ENCODE measurements at regions not wholly inside any gene's neighbourhood (a gene's known extent, or its start where the extent isn't known, plus 50 kb on each side); places are given as distances from the start of the nearest gene placed in this dataset.
"Not testable (repeated sequence)": the region's sequence is repeated elsewhere in the genome, so short reads cannot be mapped to it uniquely, and the experiment has no call there.

GRCh38 chr15:101963687-101964086 lies 151.7 kb downstream of the OR4F15 start:
- H3K4me3 ChIP-seq (ENCODE audit: low read depth, low read length); H3K9me3 ChIP-seq (ENCODE audit: severe bottlenecking); H3K27me3 ChIP-seq (ENCODE audit: insufficient read depth, low read depth, severe bottlenecking); DNase-seq; H3K27ac ChIP-seq; H3K36me3 ChIP-seq: not testable (repeated sequence)

DNA sequence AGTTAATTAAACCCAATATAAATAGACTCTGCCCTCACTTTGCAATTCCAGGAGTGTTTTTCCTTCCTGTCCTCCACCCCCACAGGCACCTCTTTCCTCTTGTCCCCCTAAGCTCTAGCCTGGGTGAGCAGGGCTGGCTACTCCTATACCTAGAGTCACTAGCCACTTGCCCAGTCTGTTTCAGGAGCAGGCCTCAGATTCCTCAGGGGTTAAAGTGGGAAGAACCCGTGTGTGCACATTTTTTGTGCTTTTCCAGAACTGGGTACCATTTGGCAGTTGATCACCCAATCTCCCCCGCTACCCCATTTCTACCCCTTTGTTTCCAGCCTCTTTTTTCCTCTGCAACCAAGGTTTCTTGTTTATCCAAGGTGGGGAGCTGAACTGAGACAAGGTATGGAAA lies 153.4 kb downstream of the OR4F15 start:
- not testable (repeated sequence) for H3K9me3 ChIP-seq (ENCODE audit: severe bottlenecking); DNase-seq; H3K4me3 ChIP-seq (ENCODE audit: low read depth, low read length); H3K27ac ChIP-seq; H3K27me3 ChIP-seq (ENCODE audit: insufficient read depth, low read depth, severe bottlenecking); H3K36me3 ChIP-seq

- not testable (repeated sequence) for H3K27me3 ChIP-seq (ENCODE audit: insufficient read depth, low read depth, severe bottlenecking); H3K9me3 ChIP-seq (ENCODE audit: severe bottlenecking); H3K36me3 ChIP-seq; H3K27ac ChIP-seq; H3K4me3 ChIP-seq (ENCODE audit: low read depth, low read length)
- peak; percentile 6 for DNase-seq
Measured at GRCh38 chr15:101965860-101966259, 153.9 kb downstream of the OR4F15 start.

GRCh38 chr15:101967364-101967763 lies 155.4 kb downstream of the OR4F15 start:
- H3K36me3 ChIP-seq; H3K9me3 ChIP-seq (ENCODE audit: severe bottlenecking); DNase-seq; H3K27me3 ChIP-seq (ENCODE audit: insufficient read depth, low read depth, severe bottlenecking); H3K27ac ChIP-seq; H3K4me3 ChIP-seq (ENCODE audit: low read depth, low read length): not testable (repeated sequence)

DNA sequence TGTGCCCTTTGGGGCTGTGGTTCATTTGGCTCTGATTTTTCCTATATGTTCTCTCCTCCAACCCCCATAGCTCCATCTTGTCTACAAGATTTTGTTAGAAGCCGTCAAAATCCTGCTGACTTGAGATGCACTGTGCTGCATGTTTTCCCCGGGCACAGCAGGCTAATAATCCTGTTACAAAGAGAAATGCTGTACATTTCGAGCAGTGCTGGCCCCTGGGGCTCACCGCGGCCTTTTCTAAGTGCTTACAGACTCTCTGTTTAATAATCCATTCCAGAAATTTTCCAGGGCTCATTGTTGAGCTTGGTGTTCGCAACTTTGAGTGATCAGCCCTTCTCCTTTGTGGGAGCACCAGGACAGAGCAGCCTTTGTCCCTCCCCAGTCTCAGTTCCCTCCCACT lies 158.6 kb downstream of the OR4F15 start:
- not testable (repeated sequence) for DNase-seq; H3K27ac ChIP-seq; H3K9me3 ChIP-seq (ENCODE audit: severe bottlenecking); H3K36me3 ChIP-seq; H3K27me3 ChIP-seq (ENCODE audit: insufficient read depth, low read depth, severe bottlenecking); H3K4me3 ChIP-seq (ENCODE audit: low read depth, low read length)

- H3K9me3 ChIP-seq (ENCODE audit: severe bottlenecking); H3K27ac ChIP-seq; DNase-seq; H3K4me3 ChIP-seq (ENCODE audit: low read depth, low read length); H3K36me3 ChIP-seq; H3K27me3 ChIP-seq (ENCODE audit: insufficient read depth, low read depth, severe bottlenecking): not testable (repeated sequence)
Measured at GRCh38 chr15:101977281-101977680, 165.3 kb downstream of the OR4F15 start.

- not testable (repeated sequence) for H3K9me3 ChIP-seq (ENCODE audit: severe bottlenecking); H3K36me3 ChIP-seq; H3K27me3 ChIP-seq (ENCODE audit: insufficient read depth, low read depth, severe bottlenecking); H3K27ac ChIP-seq; H3K4me3 ChIP-seq (ENCODE audit: low read depth, low read length)
- peak; percentile 15 for DNase-seq
Measured at GRCh38 chr15:101980206-101980910, 168.4 kb downstream of the OR4F15 start.
